Fibroblast of lung (primary cell): ENCODE measurements at regions not wholly inside any gene's neighbourhood (a gene's known extent, or its start where the extent isn't known, plus 50 kb on each side); places are given as distances from the start of the nearest gene placed in this dataset.
"Not testable (repeated sequence)": the region's sequence is repeated elsewhere in the genome, so short reads cannot be mapped to it uniquely, and the experiment has no call there.

Source experiments
- DNase-seq, 2 donors: peaks; one replicate each; pipeline versions ENCODE4 v3.0.0 to v3.0.0-alpha.2; 2010; ENCODE audit warnings: low read depth in 2 of 2
- H2AFZ ChIP-seq: 2 replicates; pipeline ENCODE4 v1.5.1; 2012; ENCODE audit warnings: low read length, control low read depth, inconsistent platforms
- H3K27ac ChIP-seq: 2 replicates; pipeline ENCODE4 v1.5.1; 2011; ENCODE audit warnings: low read length, control low read depth; ENCODE audit not compliant: insufficient read depth
- H3K27me3 ChIP-seq: 2 replicates; pipeline ENCODE4 v1.5.1; 2011; ENCODE audit warnings: mild to moderate bottlenecking, low read length; ENCODE audit not compliant: control insufficient read depth, insufficient read depth
- H3K36me3 ChIP-seq: 2 replicates; pipeline ENCODE4 v1.5.1; 2011; ENCODE audit warnings: low read length; ENCODE audit not compliant: control insufficient read depth, insufficient read depth
- H3K4me1 ChIP-seq: 2 replicates; pipeline ENCODE4 v1.5.1; 2011; ENCODE audit warnings: low read length; ENCODE audit not compliant: control insufficient read depth, insufficient read depth; ENCODE audit errors: extremely low read depth
- H3K4me2 ChIP-seq: 2 replicates; pipeline ENCODE4 v1.5.1; 2011; ENCODE audit warnings: low read length, control low read depth; ENCODE audit not compliant: insufficient read depth; ENCODE audit errors: extremely low read depth
- H3K4me3 ChIP-seq, 4 experiments: fragments of 200-600 bp in 1 of 4; sonication (generic) in 1 of 4; replicated peaks in 1 of 4; 2 replicates each; pipeline ENCODE4 v1.5.1; 2011 to 2016; ENCODE audit warnings: low read length in 4 of 4, low read depth in 3 of 4, mild to moderate bottlenecking in 3 of 4, control low read depth in 2 of 4, inconsistent platforms in 1 of 4, mixed read lengths in 1 of 4; ENCODE audit not compliant: insufficient read depth in 1 of 4; ENCODE audit errors: control extremely low read depth in 1 of 4
- H3K79me2 ChIP-seq: 2 replicates; pipeline ENCODE4 v1.5.1; 2012; ENCODE audit warnings: mild to moderate bottlenecking, low read length, inconsistent platforms; ENCODE audit not compliant: control insufficient read depth, insufficient read depth
- H3K9ac ChIP-seq: 2 replicates; pipeline ENCODE4 v1.5.1; 2011; ENCODE audit warnings: mild to moderate bottlenecking, low read length, control low read depth; ENCODE audit not compliant: insufficient read depth
- H3K9me3 ChIP-seq: 2 replicates; pipeline ENCODE4 v1.5.1; 2012; ENCODE audit warnings: low read depth, low read length; ENCODE audit not compliant: control insufficient read depth, insufficient read depth
- H4K20me1 ChIP-seq: 2 replicates; pipeline ENCODE4 v1.5.1; 2011; ENCODE audit warnings: low read length; ENCODE audit not compliant: control insufficient read depth, insufficient read depth; ENCODE audit errors: extremely low read depth
- EZH2 ChIP-seq: IDR thresholded peaks from 2 replicates; pipeline ENCODE4 v1.5.1; 2012; ENCODE audit warnings: low read length, control low read depth, mild to moderate bottlenecking; ENCODE audit errors: missing control alignments
- TF ChIP-seq, protein P1 (sequence below), 2 donors: IDR thresholded peaks in 1 of 2; conservative IDR thresholded peaks in 1 of 2; 1 replicate in 1 of 2; 2 replicates in 1 of 2; pipeline ENCODE4 v1.5.1; 2011 to 2012; ENCODE audit warnings: low read length in 2 of 2, control low read depth in 1 of 2, inconsistent platforms in 1 of 2, low read depth in 1 of 2, mild to moderate bottlenecking in 1 of 2

DNA sequence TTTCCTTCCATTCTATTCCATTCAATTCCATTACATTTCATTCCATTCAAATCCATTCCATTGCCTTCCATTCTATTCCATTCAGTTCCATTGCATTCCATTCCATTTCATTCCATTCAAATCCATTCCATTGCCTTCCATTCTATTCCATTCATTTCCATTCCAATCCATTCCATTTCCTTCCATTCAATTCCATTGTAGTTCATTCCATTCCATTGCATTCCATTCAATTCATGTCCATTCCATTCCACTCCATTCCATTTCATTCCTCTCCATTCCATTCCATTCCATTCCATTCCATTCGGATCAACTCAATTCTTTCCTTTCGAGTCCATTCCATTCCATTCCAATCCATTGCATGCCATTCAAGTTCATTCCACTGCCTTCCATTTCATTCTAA is 1128.3 kb downstream of the RPIA start:
- H3K9me3 ChIP-seq: peaks cover 14% of the 10 kb centered on the region
- no peaks in the 10 kb centered on the region for H3K36me3 ChIP-seq
- H3K27ac ChIP-seq: no peak overlapping the region
- H3K27me3 ChIP-seq: no peaks in the 10 kb centered on the region
- no peak for TF ChIP-seq EZH2
- TF ChIP-seq, protein P1, sequence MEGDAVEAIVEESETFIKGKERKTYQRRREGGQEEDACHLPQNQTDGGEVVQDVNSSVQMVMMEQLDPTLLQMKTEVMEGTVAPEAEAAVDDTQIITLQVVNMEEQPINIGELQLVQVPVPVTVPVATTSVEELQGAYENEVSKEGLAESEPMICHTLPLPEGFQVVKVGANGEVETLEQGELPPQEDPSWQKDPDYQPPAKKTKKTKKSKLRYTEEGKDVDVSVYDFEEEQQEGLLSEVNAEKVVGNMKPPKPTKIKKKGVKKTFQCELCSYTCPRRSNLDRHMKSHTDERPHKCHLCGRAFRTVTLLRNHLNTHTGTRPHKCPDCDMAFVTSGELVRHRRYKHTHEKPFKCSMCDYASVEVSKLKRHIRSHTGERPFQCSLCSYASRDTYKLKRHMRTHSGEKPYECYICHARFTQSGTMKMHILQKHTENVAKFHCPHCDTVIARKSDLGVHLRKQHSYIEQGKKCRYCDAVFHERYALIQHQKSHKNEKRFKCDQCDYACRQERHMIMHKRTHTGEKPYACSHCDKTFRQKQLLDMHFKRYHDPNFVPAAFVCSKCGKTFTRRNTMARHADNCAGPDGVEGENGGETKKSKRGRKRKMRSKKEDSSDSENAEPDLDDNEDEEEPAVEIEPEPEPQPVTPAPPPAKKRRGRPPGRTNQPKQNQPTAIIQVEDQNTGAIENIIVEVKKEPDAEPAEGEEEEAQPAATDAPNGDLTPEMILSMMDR (conservative IDR thresholded peaks at IDR 0.05 in 1 of 2, IDR thresholded peaks at IDR 0.05 in 1 of 2; ENCODE audit: low read depth in 1 of 2, low read length in 2 of 2): no peak
- H3K4me2 ChIP-seq: no peak overlapping the region
- no peaks in the 10 kb centered on the region for H4K20me1 ChIP-seq
- H3K4me3 ChIP-seq: no peak overlapping the region
- H3K9ac ChIP-seq: no peak overlapping the region
- no peak overlapping the region for H2AFZ ChIP-seq
- H3K79me2 ChIP-seq: no peaks in the 10 kb centered on the region
- H3K4me1 ChIP-seq: no peaks in the 10 kb centered on the region
- no peak for DNase-seq

DNA sequence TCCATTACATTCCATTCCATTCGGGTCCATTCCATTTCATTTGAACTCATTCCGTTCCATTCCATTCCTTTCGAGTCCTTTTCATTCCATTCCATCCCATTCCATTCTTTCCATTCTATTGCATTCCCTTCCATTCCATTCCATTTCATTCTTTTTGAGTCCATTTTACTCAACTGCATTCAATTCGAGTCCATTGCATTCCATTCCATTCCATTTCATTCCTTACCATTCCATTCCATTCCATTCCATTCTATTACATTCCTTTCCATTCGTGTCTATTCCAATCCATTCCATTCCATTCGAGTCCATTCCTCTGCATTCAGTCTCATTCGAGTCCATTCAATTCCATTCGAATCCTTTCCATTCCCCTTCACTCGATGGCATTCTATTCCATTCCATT is 1128.8 kb downstream of the RPIA start:
- Histone ChIP-seq H3K4me2 (no peak overlapping the region), H3K4me3 (no peak overlapping the region), H2AFZ (no peak overlapping the region), H3K9ac (no peak overlapping the region), H3K9me3 (peaks cover 16% of the 10 kb centered on the region), H3K27ac (no peak overlapping the region), H3K79me2 (no peaks in the 10 kb centered on the region), H4K20me1 (no peaks in the 10 kb centered on the region), H3K4me1 (no peaks in the 10 kb centered on the region), H3K36me3 (no peaks in the 10 kb centered on the region), H3K27me3 (no peaks in the 10 kb centered on the region)
- no peak for TF ChIP-seq EZH2
- TF ChIP-seq, protein P1 (conservative IDR thresholded peaks at IDR 0.05 in 1 of 2, IDR thresholded peaks at IDR 0.05 in 1 of 2; ENCODE audit: low read depth in 1 of 2, low read length in 2 of 2): no peak
- DNase-seq: no peak

DNA sequence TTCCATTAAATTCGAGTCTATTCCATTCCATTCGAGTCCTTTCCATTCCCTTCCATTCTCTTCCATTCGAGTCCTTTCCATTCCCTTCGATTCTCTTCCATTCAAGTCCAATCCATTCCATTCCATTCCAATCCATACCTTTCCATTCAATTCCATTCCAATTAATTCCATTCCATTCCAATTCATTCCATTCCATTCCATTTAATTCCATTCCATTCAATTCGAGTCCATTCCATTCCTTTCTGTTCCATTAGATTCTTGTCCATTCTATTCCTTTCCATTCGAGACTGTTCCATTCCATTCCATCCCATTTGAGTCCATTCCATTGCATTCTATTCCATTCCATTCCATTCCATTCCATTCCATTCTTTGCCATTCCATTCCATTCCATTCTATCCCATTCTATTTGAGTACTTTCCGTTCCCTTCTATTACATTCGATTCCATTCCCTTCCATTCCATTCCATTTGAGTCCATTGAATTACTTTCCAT is 1130.0 kb downstream of the RPIA start:
- no peaks in the 10 kb centered on the region for H4K20me1 ChIP-seq
- DNase-seq: no peak
- no peaks in the 10 kb centered on the region for H3K79me2 ChIP-seq
- H3K36me3 ChIP-seq: no peaks in the 10 kb centered on the region
- H3K4me1 ChIP-seq: no peaks in the 10 kb centered on the region
- no peak overlapping the region for H3K4me3 ChIP-seq
- no peak overlapping the region for H3K4me2 ChIP-seq
- H3K27me3 ChIP-seq: no peaks in the 10 kb centered on the region
- H2AFZ ChIP-seq: no peak overlapping the region
- no peak overlapping the region for H3K27ac ChIP-seq
- H3K9me3 ChIP-seq: peaks cover 17% of the 10 kb centered on the region
- H3K9ac ChIP-seq: no peak overlapping the region
- no peak for TF ChIP-seq EZH2
- TF ChIP-seq, protein P1 (conservative IDR thresholded peaks at IDR 0.05 in 1 of 2, IDR thresholded peaks at IDR 0.05 in 1 of 2; ENCODE audit: low read depth in 1 of 2, low read length in 2 of 2): no peak

DNA sequence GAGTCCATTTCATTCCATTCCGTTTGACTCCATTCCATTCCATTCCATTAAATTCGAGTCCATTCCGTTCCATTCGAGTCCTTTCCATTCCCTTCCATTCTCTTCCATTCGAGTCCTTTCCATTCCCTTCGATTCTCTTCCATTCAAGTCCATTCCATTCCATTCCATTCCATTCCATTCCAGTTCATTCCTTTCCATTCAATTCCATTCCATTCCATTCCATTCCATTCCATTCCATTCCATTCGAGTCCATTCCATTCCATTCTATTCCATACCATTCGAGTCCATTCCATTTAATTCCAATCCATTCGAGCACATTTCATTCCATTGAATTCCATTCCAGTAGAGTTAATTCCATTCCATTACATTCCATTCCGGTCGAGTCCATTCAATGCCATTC is 1130.9 kb downstream of the RPIA start:
- not testable (repeated sequence) for H3K27ac ChIP-seq, H3K4me2 ChIP-seq, H4K20me1 ChIP-seq, H3K4me3 ChIP-seq, H2AFZ ChIP-seq, H3K27me3 ChIP-seq, DNase-seq, H3K9ac ChIP-seq, H3K79me2 ChIP-seq, H3K36me3 ChIP-seq, H3K4me1 ChIP-seq
- H3K9me3 ChIP-seq: peaks cover 17% of the 10 kb centered on the region
